Lower lobe of right lung (tissue), 2 donors: ENCODE measurements at regions not wholly inside any gene's neighbourhood (a gene's known extent, or its start where the extent isn't known, plus 50 kb on each side); places are given as distances from the start of the nearest gene placed in this dataset.
A peak's percentile ranks its signal among the peaks of the same experiment; 100 is the strongest.

Source experiments
- ATAC-seq, 2 donors: fragments of 200-7000 bp; cut with Tn5 transposase; one replicate each; pipeline ENCODE4 v1.9.1; 2020 to 2022; ENCODE audit warnings: mild to moderate bottlenecking in 2 of 2, moderate library complexity in 2 of 2
- DNase-seq: peaks from one replicate; pipeline ENCODE4 v3.0.0-alpha.2; 2020
- H3K27ac ChIP-seq: fragments of 200-600 bp; one replicate; pipeline ENCODE4 v1.8.0; 2022
- H3K27me3 ChIP-seq: fragments of 200-600 bp; one replicate; pipeline ENCODE4 v1.8.0; 2022; ENCODE audit warnings: low read depth
- H3K36me3 ChIP-seq: fragments of 200-600 bp; one replicate; pipeline ENCODE4 v1.8.0; 2022; ENCODE audit warnings: mild to moderate bottlenecking
- H3K4me1 ChIP-seq: fragments of 200-600 bp; one replicate; pipeline ENCODE4 v1.8.0; 2022
- H3K4me3 ChIP-seq: fragments of 200-600 bp; one replicate; pipeline ENCODE4 v1.8.0; 2022; ENCODE audit warnings: mild to moderate bottlenecking
- H3K9me3 ChIP-seq: fragments of 200-600 bp; one replicate; pipeline ENCODE4 v1.8.0; 2022
- intact Hi-C: fragments of 100-400 bp; cut with DNase I; formaldehyde crosslinking; loops from one replicate; pipeline ENCODE4 v1.11.0; 2022
- TF ChIP-seq, protein P1 (sequence below): fragments of 200-600 bp; IDR thresholded peaks from one replicate; pipeline ENCODE4 v1.8.0; 2022; ENCODE audit warnings: antibody characterized with exemption, mild to moderate bottlenecking
- donor health status: DM: no; HTN: yes; CAD: no; lungs with severe emphysema.

- H3K27ac ChIP-seq, result no peak overlapping the region
- TF ChIP-seq, protein P1, sequence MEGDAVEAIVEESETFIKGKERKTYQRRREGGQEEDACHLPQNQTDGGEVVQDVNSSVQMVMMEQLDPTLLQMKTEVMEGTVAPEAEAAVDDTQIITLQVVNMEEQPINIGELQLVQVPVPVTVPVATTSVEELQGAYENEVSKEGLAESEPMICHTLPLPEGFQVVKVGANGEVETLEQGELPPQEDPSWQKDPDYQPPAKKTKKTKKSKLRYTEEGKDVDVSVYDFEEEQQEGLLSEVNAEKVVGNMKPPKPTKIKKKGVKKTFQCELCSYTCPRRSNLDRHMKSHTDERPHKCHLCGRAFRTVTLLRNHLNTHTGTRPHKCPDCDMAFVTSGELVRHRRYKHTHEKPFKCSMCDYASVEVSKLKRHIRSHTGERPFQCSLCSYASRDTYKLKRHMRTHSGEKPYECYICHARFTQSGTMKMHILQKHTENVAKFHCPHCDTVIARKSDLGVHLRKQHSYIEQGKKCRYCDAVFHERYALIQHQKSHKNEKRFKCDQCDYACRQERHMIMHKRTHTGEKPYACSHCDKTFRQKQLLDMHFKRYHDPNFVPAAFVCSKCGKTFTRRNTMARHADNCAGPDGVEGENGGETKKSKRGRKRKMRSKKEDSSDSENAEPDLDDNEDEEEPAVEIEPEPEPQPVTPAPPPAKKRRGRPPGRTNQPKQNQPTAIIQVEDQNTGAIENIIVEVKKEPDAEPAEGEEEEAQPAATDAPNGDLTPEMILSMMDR, result no peak
- intact Hi-C loops, result no loop called here
- H3K36me3 ChIP-seq, result no peaks in the 10 kb centered on the region
- H3K4me1 ChIP-seq, result no peaks in the 10 kb centered on the region
- DNase-seq, result no peak
- H3K4me3 ChIP-seq, result no peak overlapping the region
- H3K27me3 ChIP-seq, result no peaks in the 10 kb centered on the region
- peaks cover 5% of the 10 kb centered on the region for H3K9me3 ChIP-seq
- ATAC-seq, result no peak
Measured at GRCh38 chr2:181294979-181295378, 162.2 kb upstream of the ITGA4 start.

DNA sequence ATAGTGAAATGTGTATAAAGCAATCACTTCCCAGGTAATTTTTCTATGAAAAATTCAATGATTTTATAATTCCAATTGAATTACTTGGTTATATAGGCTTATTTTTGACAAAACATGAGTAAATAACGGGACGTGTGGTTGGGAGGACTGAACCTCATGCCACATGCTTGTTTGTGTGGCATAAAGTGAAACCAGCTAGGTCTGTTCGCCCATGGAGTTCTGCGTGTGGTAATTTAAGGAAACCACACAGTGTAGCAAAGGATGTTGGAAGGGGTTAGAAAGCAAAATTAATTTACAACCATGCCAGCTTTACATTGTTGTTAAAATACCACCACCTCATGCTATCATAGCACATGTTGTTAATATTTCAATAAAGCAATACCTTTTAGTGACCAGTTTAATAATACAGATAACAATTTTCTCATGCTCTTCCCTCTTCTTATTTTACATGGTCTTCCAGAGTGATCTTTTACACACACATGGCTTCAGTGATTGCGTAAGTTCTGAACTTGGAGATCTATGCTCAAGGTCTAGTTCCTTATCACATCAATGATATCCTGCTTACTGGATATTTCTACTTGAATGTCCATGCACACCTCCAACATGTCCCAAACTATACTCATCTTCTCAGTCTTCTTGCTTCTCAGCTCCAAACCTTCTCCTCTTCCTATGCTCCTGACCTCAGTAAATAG, 156.4 kb upstream of the ITGA4 start:
- H3K9me3 ChIP-seq, result peaks cover 4% of the 10 kb centered on the region
- intact Hi-C loops, result no loop called here
- ATAC-seq, result peak; percentile 56 to 61
- H3K4me1 ChIP-seq, result peaks cover 10% of the 10 kb centered on the region
- no peak for DNase-seq
- no peaks in the 10 kb centered on the region for H3K36me3 ChIP-seq
- no peaks in the 10 kb centered on the region for H3K27me3 ChIP-seq
- H3K4me3 ChIP-seq, result no peak overlapping the region
- TF ChIP-seq, protein P1, result no peak
- H3K27ac ChIP-seq, result no peak overlapping the region

DNA sequence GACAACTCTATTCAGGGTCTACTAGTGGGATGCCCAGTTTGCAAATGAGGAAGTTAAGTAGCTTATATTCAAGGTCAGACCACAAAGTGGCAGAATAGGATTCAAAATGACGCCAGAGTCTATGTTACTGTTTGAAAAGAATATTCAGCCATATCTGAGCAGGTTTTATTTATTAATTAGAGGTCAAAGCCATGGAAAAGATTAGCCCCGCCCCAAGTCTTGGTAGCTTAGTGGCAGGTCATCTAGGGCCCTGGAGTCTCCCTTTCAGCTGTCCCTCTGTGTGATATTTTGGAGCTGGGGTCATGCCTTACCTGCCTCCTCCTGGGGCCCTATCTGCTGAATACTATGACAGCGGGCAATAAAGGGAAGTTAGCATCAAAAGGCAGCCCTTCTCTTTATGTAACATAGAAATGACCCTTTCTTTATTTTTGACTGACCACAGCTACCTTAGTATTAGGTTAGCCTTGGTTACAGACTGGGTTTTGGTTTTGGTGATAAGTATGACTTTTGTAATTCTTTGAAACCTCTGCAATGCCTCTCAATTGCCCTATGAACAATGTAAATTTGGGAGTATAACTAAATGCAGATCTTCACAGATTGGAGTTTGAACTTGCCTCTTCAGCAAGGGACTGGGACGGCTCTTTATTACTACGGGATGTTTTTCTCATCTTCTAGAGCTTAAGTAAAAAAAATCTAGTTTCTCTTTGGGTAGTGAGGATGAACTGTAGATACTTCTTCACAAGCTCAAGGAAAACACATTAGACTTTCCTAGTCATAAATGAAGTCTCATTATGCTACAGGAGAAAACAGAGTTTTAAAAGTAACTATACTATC, 153.0 kb upstream of the ITGA4 start:
- ATAC-seq (no peak), DNase-seq (no peak)
- TF ChIP-seq, protein P1, result no peak
- Histone ChIP-seq H3K36me3 (no peaks in the 10 kb centered on the region), H3K9me3 (no peaks in the 10 kb centered on the region), H3K4me1 (peaks cover 31% of the 10 kb centered on the region), H3K27me3 (no peaks in the 10 kb centered on the region), H3K27ac (peak overlapping the region; percentile 44), H3K4me3 (no peak overlapping the region)
- intact Hi-C loops, result no loop called here

DNA sequence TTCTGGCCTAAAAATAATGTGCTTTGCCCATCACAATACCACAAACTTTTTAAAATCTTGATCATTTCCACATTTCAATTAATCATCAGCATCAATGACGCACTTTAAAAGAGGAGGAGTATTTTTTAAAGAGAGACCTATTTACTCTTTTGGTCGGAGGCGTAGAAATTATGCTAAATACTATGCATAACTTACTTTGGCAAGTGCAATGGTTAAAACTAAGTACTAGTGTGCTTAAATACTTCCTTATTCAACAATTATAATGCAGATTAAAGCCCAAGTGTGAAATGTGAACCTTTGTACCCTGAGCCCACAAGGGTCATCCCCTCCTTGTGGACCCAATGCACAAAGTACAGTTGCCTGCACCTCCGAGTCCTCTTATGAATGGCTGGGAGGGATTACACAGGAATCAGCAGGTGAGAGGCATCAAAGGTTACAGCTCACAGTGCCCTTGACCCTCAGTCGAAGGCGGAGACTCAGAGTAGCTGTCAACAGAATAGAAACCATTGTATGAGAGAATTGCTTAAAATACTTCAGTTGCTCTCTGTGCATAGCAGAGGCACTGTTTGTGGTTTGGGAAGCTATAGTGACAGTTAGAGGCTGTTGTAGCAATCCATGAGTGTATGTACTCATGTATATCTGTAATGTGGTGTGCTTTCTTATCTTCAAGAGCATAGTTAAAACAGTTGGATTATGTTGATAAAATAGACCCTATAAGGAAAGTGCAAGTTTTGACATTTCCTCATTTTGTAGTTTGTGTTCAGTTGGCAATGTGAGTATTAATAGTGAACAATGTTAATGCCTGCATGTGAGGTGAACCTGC, 151.7 kb upstream of the ITGA4 start:
- H3K36me3 ChIP-seq, result no peaks in the 10 kb centered on the region
- H3K9me3 ChIP-seq, result no peaks in the 10 kb centered on the region
- H3K27ac ChIP-seq, result peak overlapping the region; percentile 53
- TF ChIP-seq, protein P1, result no peak
- H3K27me3 ChIP-seq, result no peaks in the 10 kb centered on the region
- intact Hi-C loops, result no loop called here
- no peak overlapping the region for H3K4me3 ChIP-seq
- ATAC-seq, result peak; percentile 52 to 78
- DNase-seq, result no peak
- peaks cover 31% of the 10 kb centered on the region for H3K4me1 ChIP-seq

DNA sequence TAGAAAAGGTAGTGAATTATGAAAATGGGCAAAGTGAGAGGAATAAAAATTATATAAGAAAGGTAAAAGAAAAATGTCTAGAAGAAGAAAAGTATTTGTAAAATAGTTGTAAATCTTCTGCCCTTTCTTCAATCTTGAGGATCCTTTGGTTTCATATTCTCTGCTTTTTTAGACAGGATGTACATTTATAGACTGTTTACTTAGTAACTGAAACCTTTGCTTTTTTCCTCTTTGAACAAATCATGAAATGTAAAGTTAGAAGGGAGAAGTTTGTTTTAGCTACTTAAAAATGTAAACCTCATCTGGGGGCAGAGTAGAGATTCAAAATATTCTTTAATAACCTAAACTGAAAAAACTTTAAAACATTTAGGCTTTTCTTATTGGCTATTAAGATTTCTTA, 150.4 kb upstream of the ITGA4 start:
- Histone ChIP-seq H3K4me3 (no peak overlapping the region), H3K4me1 (peaks cover 31% of the 10 kb centered on the region), H3K36me3 (no peaks in the 10 kb centered on the region), H3K27me3 (no peaks in the 10 kb centered on the region), H3K9me3 (no peaks in the 10 kb centered on the region), H3K27ac (peak overlapping the region; percentile 53)
- DNase-seq (no peak), ATAC-seq (no peak)
- TF ChIP-seq, protein P1, result no peak
- intact Hi-C loops, result no loop called here
